ENCODE measurements at regions not wholly inside any gene's neighbourhood (a gene's known extent, or its start where the extent isn't known, plus 50 kb on each side); places are given as distances from the start of the nearest gene placed in this dataset.

- TF ChIP-seq, protein P1, sequence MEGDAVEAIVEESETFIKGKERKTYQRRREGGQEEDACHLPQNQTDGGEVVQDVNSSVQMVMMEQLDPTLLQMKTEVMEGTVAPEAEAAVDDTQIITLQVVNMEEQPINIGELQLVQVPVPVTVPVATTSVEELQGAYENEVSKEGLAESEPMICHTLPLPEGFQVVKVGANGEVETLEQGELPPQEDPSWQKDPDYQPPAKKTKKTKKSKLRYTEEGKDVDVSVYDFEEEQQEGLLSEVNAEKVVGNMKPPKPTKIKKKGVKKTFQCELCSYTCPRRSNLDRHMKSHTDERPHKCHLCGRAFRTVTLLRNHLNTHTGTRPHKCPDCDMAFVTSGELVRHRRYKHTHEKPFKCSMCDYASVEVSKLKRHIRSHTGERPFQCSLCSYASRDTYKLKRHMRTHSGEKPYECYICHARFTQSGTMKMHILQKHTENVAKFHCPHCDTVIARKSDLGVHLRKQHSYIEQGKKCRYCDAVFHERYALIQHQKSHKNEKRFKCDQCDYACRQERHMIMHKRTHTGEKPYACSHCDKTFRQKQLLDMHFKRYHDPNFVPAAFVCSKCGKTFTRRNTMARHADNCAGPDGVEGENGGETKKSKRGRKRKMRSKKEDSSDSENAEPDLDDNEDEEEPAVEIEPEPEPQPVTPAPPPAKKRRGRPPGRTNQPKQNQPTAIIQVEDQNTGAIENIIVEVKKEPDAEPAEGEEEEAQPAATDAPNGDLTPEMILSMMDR (conservative IDR thresholded peaks at IDR 0.05; ENCODE audit: low read depth, low read length) = no peak
- TF ChIP-seq FOS (IDR thresholded peaks at IDR 0.05; ENCODE audit: low read depth, low read length) = peak; percentile 50
These were observed 175.9 kb downstream of the SOX4 start (continued) for GRCh38 chr6:21769405-21769861.

- Histone ChIP-seq H4K5ac (ENCODE audit: low read depth, low read length) (peak overlapping the region; percentile 79; the same call in 1 of the 2 replicates), H4K91ac (ENCODE audit: insufficient read depth, low read depth, low read length) (peak overlapping the region; percentile 9; the same call in 1 of the 2 replicates), H2BK120ac (ENCODE audit: low read depth, low read length) (peak overlapping the region; percentile 78), H3K9me1 (ENCODE audit: insufficient read depth, low read length) (peaks cover 3% of the 10 kb centered on the region), H3K4ac (ENCODE audit: low read depth, low read length) (peak overlapping the region; percentile 56), H3K4me2 (ENCODE audit: low read depth, low read length) (peak overlapping the region; percentile 9), H3K4me3 (ENCODE audit: insufficient read depth, low read depth, low read length) (no peak overlapping the region), H4K20me1 (ENCODE audit: insufficient read depth, low read length) (no peaks in the 10 kb centered on the region), H2BK5ac (ENCODE audit: low read depth, low read length, poor library complexity, severe bottlenecking) (peak overlapping the region; percentile 65), H3K23ac (ENCODE audit: low read depth, low read length) (0 out of 2 replicates have a peak overlapping the region, but pooled peaks have one; percentile 43), H3K56ac (ENCODE audit: extremely low read depth, insufficient read depth, low read length) (peak overlapping the region; percentile 12; the same call in 1 of the 2 replicates), H2BK15ac (ENCODE audit: low read depth, low read length) (0 out of 3 replicates have a peak overlapping the region, but pooled peaks have one; percentile 12), H3K14ac (replicated peaks; ENCODE audit: low read depth, low read length) (peak overlapping the region; percentile 64), H2BK20ac (ENCODE audit: low read depth, low read length) (peak overlapping the region; percentile 38; the same call in 1 of the 2 replicates), H3K9me3 (ENCODE audit: control insufficient read depth, insufficient read depth, low read length) (no peaks in the 10 kb centered on the region), H3K27me3 (ENCODE audit: control insufficient read depth, insufficient read depth, low read length) (no peaks in the 10 kb centered on the region), H2AK9ac (replicated peaks; ENCODE audit: low read depth, low read length, poor library complexity) (no peak overlapping the region), H3K79me1 (ENCODE audit: low read depth in 1 of 2, low read length in 2 of 2) (peaks cover 0 to 15% of the 10 kb centered on the region in 2 experiments; a peak in 2 of 4 replicates), H3K4me1 (ENCODE audit: control insufficient read depth, insufficient read depth, low read length) (peaks cover 6% of the 10 kb centered on the region), H4K8ac (ENCODE audit: low read depth in 2 of 2, low read length in 2 of 2) (peak overlapping the region in 1 of 2 experiments; percentile 45; a peak in 1 of 4 replicates), H3K9ac (ENCODE audit: low read depth, low read length) (no peak overlapping the region), H2AFZ (replicated peaks; ENCODE audit: low read length, poor library complexity) (no peak overlapping the region), H2AK5ac (ENCODE audit: low read depth, low read length) (peak overlapping the region; percentile 2; the same call in 1 of the 2 replicates), H3K18ac (ENCODE audit: low read depth, low read length) (peak overlapping the region; percentile 95; the same call in 1 of the 2 replicates), H3K27ac (ENCODE audit: insufficient read depth, low read length) (peak overlapping the region; percentile 5; the same call in 1 of the 2 replicates), H3K36me3 (ENCODE audit: control insufficient read depth, insufficient read depth, low read length) (no peaks in the 10 kb centered on the region)
- ATAC-seq (ENCODE audit: low read depth) = peak; percentile 28
- no TSS peak for BruUV-seq (replicated peaks)
- intact Hi-C loops (cut with micrococcal nuclease) = loop anchor here (5.0 to 10.0 kb wide), 4 partner anchors 172 to 895 kb away; no protein-coding TSS in a partner anchor
- in situ Hi-C loops (cut with MboI; ENCODE audit: low sequenced_read_pairs) = no loop called here
- TF ChIP-seq USF2 (IDR thresholded peaks at IDR 0.05; ENCODE audit: low read depth, low read length) (no peak), MAZ (IDR thresholded peaks at IDR 0.05; ENCODE audit: borderline replicate concordance, low read depth, low read length) (no peak), FOS (IDR thresholded peaks at IDR 0.05; ENCODE audit: low read depth, low read length) (peak; percentile 39; the same call in 1 of the 2 replicates), NFE2L2 (IDR thresholded peaks at IDR 0.05; ENCODE audit: low read depth, low read length) (0 out of 2 replicates have a peak, but pooled peaks have one; percentile 21)
- TF ChIP-seq, protein P1 (conservative IDR thresholded peaks at IDR 0.05; ENCODE audit: low read depth, low read length) = no peak
- ChIA-PET POLR2A (ENCODE audit: unreplicated experiment) (interaction anchor here (0.5 kb wide), 1 partner anchor 181 kb away, joined by 3 read pairs; no protein-coding TSS in a partner anchor), CTCF (interaction anchor here (0.5 to 1.4 kb wide), 3 partner anchors 98 to 201 kb away, joined by 3 to 4 read pairs (median 3); no protein-coding TSS in a partner anchor)
- dilution Hi-C loops (cut with HindIII; ENCODE audit: low sequenced_read_pairs, unreplicated experiment) = no loop called here
- DNase-seq = peak; percentile 59
These were observed 176.4 kb downstream of the SOX4 start for GRCh38 chr6:21769968-21770367.
